ENCODE measurements at regions not wholly inside any gene's neighbourhood (a gene's known extent, or its start where the extent isn't known, plus 50 kb on each side); places are given as distances from the start of the nearest gene placed in this dataset.

- no peak for DNase-seq
These were observed 236.3 kb downstream of the HTR7 start for GRCh38 chr10:90621577-90621976.

- no peak for DNase-seq
These were observed 222.6 kb downstream of the HTR7 start for GRCh38 chr10:90635111-90635765.

GRCh38 chr10:90640756-90641155, 217.1 kb downstream of the HTR7 start:
- no peak for DNase-seq

- no peak for DNase-seq
These were observed 216.1 kb downstream of the HTR7 start for GRCh38 chr10:90641731-90642130.

- DNase-seq = no peak
These were observed 215.7 kb downstream of the HTR7 start for GRCh38 chr10:90642136-90642535.

GRCh38 chr10:90642650-90643049, 215.2 kb downstream of the HTR7 start:
- no peak for DNase-seq

GRCh38 chr10:90644165-90644564, 213.7 kb downstream of the HTR7 start:
- DNase-seq = no peak

GRCh38 chr10:90650858-90651257, 207.0 kb downstream of the HTR7 start:
- no peak for DNase-seq

GRCh38 chr10:90652519-90652918, 205.3 kb downstream of the HTR7 start:
- no peak for DNase-seq

GRCh38 chr10:90658791-90659190, 199.0 kb downstream of the HTR7 start:
- DNase-seq = no peak

- no peak for DNase-seq
These were observed 191.8 kb downstream of the HTR7 start for GRCh38 chr10:90665905-90666662.

GRCh38 chr10:90674461-90674860, 183.4 kb downstream of the HTR7 start:
- no peak for DNase-seq

- no peak for DNase-seq
These were observed 182.9 kb downstream of the HTR7 start for GRCh38 chr10:90674928-90675327.

- no peak for DNase-seq
These were observed 182.2 kb downstream of the HTR7 start for GRCh38 chr10:90675621-90676020.

Measured in GDM1 (cell line).